NT2/D1 (cell line): ENCODE measurements at regions not wholly inside any gene's neighbourhood (a gene's known extent, or its start where the extent isn't known, plus 50 kb on each side); places are given as distances from the start of the nearest gene placed in this dataset.

Source experiments
- DNase-seq: peaks from one replicate; pipeline ENCODE4 v3.0.0-alpha.2; 2011; ENCODE audit warnings: low read depth, low spot score
- H3K27me3 ChIP-seq: 2 replicates; pipeline ENCODE4 v1.6.0; 2011; ENCODE audit warnings: mild to moderate bottlenecking; ENCODE audit not compliant: insufficient read length, insufficient read depth
- H3K36me3 ChIP-seq: 2 replicates; pipeline ENCODE4 v1.6.1; 2011; ENCODE audit warnings: mild to moderate bottlenecking, low read length, mixed read lengths; ENCODE audit not compliant: insufficient read depth, insufficient read length
- H3K4me1 ChIP-seq: 2 replicates; pipeline ENCODE4 v1.5.1; 2011; ENCODE audit not compliant: insufficient read depth, insufficient read length
- H3K4me3 ChIP-seq: 2 replicates; pipeline ENCODE4 v1.5.1; 2011; ENCODE audit warnings: low read depth; ENCODE audit not compliant: insufficient read length
- H3K9ac ChIP-seq: 2 replicates; pipeline ENCODE4 v1.6.0; 2011; ENCODE audit warnings: low read depth; ENCODE audit not compliant: insufficient read length
- H3K9me3 ChIP-seq: 2 replicates; pipeline ENCODE4 v1.5.1; 2011; ENCODE audit warnings: mild to moderate bottlenecking, low read length; ENCODE audit not compliant: insufficient read depth
- SUZ12 ChIP-seq: IDR thresholded peaks from 2 replicates; pipeline ENCODE4 v1.6.1; 2011; ENCODE audit not compliant: insufficient read length, insufficient read depth; ENCODE audit errors: extremely low read depth
- YY1 ChIP-seq: IDR thresholded peaks from 2 replicates; pipeline ENCODE4 v1.6.1; 2011; ENCODE audit not compliant: insufficient read length, insufficient read depth
- ZNF274 ChIP-seq: IDR thresholded peaks from 2 replicates; pipeline ENCODE4 v1.6.1; 2011; ENCODE audit warnings: mild to moderate bottlenecking, low read depth, low read length

GRCh38 chr5:168066536-168067208 lies 224.8 kb upstream of the WWC1 start:
- H3K4me1 ChIP-seq = no peaks in the 10 kb centered on the region
- no peaks in the 10 kb centered on the region for H3K27me3 ChIP-seq
- TF ChIP-seq YY1 (no peak), SUZ12 (no peak), ZNF274 (no peak)
- H3K9me3 ChIP-seq = no peaks in the 10 kb centered on the region
- no peak for DNase-seq
- no peaks in the 10 kb centered on the region for H3K36me3 ChIP-seq
- H3K9ac ChIP-seq = no peak overlapping the region
- no peak overlapping the region for H3K4me3 ChIP-seq

GRCh38 chr5:168070761-168071160 lies 220.7 kb upstream of the WWC1 start:
- Histone ChIP-seq H3K9me3 (no peaks in the 10 kb centered on the region), H3K4me1 (no peaks in the 10 kb centered on the region), H3K36me3 (no peaks in the 10 kb centered on the region), H3K27me3 (no peaks in the 10 kb centered on the region), H3K4me3 (no peak overlapping the region), H3K9ac (no peak overlapping the region)
- no peak for DNase-seq
- TF ChIP-seq ZNF274 (no peak), SUZ12 (no peak)

GRCh38 chr5:168072665-168073064 lies 218.8 kb upstream of the WWC1 start:
- Histone ChIP-seq H3K9me3 (no peaks in the 10 kb centered on the region), H3K4me3 (no peak overlapping the region), H3K36me3 (no peaks in the 10 kb centered on the region), H3K9ac (no peak overlapping the region), H3K4me1 (no peaks in the 10 kb centered on the region), H3K27me3 (no peaks in the 10 kb centered on the region)
- no peak for DNase-seq
- TF ChIP-seq ZNF274 (no peak), YY1 (no peak), SUZ12 (no peak)

GRCh38 chr5:168073311-168073710 lies 218.1 kb upstream of the WWC1 start:
- TF ChIP-seq ZNF274 (no peak), YY1 (no peak)
- H3K9ac ChIP-seq = no peak overlapping the region
- H3K4me3 ChIP-seq = no peak overlapping the region
- no peaks in the 10 kb centered on the region for H3K4me1 ChIP-seq
- no peaks in the 10 kb centered on the region for H3K36me3 ChIP-seq
- no peaks in the 10 kb centered on the region for H3K27me3 ChIP-seq
- no peaks in the 10 kb centered on the region for H3K9me3 ChIP-seq
- DNase-seq = no peak

GRCh38 chr5:168073991-168074800 lies 217.2 kb upstream of the WWC1 start:
- no peak for DNase-seq
- Histone ChIP-seq H3K4me1 (no peaks in the 10 kb centered on the region), H3K9me3 (no peaks in the 10 kb centered on the region), H3K9ac (no peak overlapping the region), H3K36me3 (no peaks in the 10 kb centered on the region), H3K27me3 (no peaks in the 10 kb centered on the region), H3K4me3 (no peak overlapping the region)
- TF ChIP-seq SUZ12 (no peak), YY1 (no peak), ZNF274 (no peak)

- Histone ChIP-seq H3K36me3 (no peaks in the 10 kb centered on the region), H3K9ac (no peak overlapping the region), H3K27me3 (no peaks in the 10 kb centered on the region), H3K9me3 (no peaks in the 10 kb centered on the region), H3K4me1 (no peaks in the 10 kb centered on the region), H3K4me3 (no peak overlapping the region)
- TF ChIP-seq YY1 (no peak), SUZ12 (no peak), ZNF274 (no peak)
- DNase-seq = no peak
These were observed 216.1 kb upstream of the WWC1 start for GRCh38 chr5:168075387-168075786.

GRCh38 chr5:168076561-168076991 lies 214.9 kb upstream of the WWC1 start:
- Histone ChIP-seq H3K4me1 (no peaks in the 10 kb centered on the region), H3K27me3 (no peaks in the 10 kb centered on the region), H3K9ac (no peak overlapping the region), H3K4me3 (no peak overlapping the region), H3K9me3 (no peaks in the 10 kb centered on the region), H3K36me3 (no peaks in the 10 kb centered on the region)
- TF ChIP-seq SUZ12 (no peak), YY1 (no peak), ZNF274 (no peak)
- DNase-seq = peak; percentile 16
